MCF 10A (cell line): ENCODE measurements at regions not wholly inside any gene's neighbourhood (a gene's known extent, or its start where the extent isn't known, plus 50 kb on each side); places are given as distances from the start of the nearest gene placed in this dataset.

Experiments used
- BruUV-seq: library from RNA; stranded (reverse); fragments of 400-500 nt; replicated peaks from 2 replicates; lab custom pipeline; 2021; lab: Mats Ljungman, UMichigan
- CTCF ChIA-PET: fragments of 300-600 bp; sonication (Branson Sonifier 250); formaldehyde crosslinking; extraction: SDS; loops from one replicate; lab custom pipeline; 2021; ENCODE audit warnings: antibody characterized with exemption, inconsistent platforms; lab: Yijun Ruan, JAX
- POLR2A ChIA-PET: fragments of 300-600, 350-650 bp; sonication (Branson Sonifier 250); formaldehyde crosslinking; extraction: SDS; loops from one replicate; lab custom pipeline; 2020; ENCODE audit warnings: antibody characterized with exemption, inconsistent platforms; lab: Yijun Ruan, JAX
- DNase-seq: peaks from one replicate; pipeline ENCODE4 v3.0.0-alpha.2; 2018; ENCODE audit not compliant: unreplicated experiment
- H3K27ac Mint-ChIP-seq: one replicate; pipeline ENCODE4 v1.8.0; 2022; ENCODE audit warnings: mild to moderate bottlenecking, low read depth, mixed read lengths; ENCODE audit not compliant: unreplicated experiment
- H3K27me3 Mint-ChIP-seq: one replicate; pipeline ENCODE4 v1.8.0; 2022; ENCODE audit warnings: mixed read lengths; ENCODE audit not compliant: insufficient read depth, unreplicated experiment
- H3K36me3 Mint-ChIP-seq: one replicate; pipeline ENCODE4 v1.8.0; 2022; ENCODE audit warnings: mild to moderate bottlenecking, moderate library complexity, mixed read lengths; ENCODE audit not compliant: insufficient read depth, unreplicated experiment
- H3K4me1 Mint-ChIP-seq: one replicate; pipeline ENCODE4 v1.8.0; 2022; ENCODE audit warnings: mixed read lengths; ENCODE audit not compliant: insufficient read depth, unreplicated experiment
- H3K4me3 Mint-ChIP-seq: one replicate; pipeline ENCODE4 v1.8.0; 2022; ENCODE audit warnings: mild to moderate bottlenecking, moderate library complexity, mixed read lengths; ENCODE audit not compliant: unreplicated experiment
- H3K9me3 Mint-ChIP-seq: one replicate; pipeline ENCODE4 v1.8.0; 2022; ENCODE audit warnings: mixed read lengths; ENCODE audit not compliant: unreplicated experiment
- CTCF ChIP-seq: fragments of 200-600 bp; IDR thresholded peaks from one replicate; pipeline ENCODE4 v1.8.0; 2022; ENCODE audit warnings: antibody characterized with exemption, mild to moderate bottlenecking; ENCODE audit not compliant: unreplicated experiment
- intact Hi-C: fragments of 100-400 bp; cut with micrococcal nuclease; formaldehyde crosslinking; loops from 2 replicates; pipeline ENCODE4 v1.14.1; 2022

GRCh38 chrX:23185951-23186350 lies 148.7 kb upstream of the PTCHD1 start:
- ChIA-PET POLR2A (no interaction called here), CTCF (no interaction called here)
- H3K27me3 Mint-ChIP-seq: peaks cover 9% of the 10 kb centered on the region
- TF ChIP-seq CTCF: no peak
- H3K9me3 Mint-ChIP-seq: no peaks in the 10 kb centered on the region
- H3K4me1 Mint-ChIP-seq: no peaks in the 10 kb centered on the region
- no peak for DNase-seq
- no peak overlapping the region for H3K4me3 Mint-ChIP-seq
- intact Hi-C loops: no loop called here
- H3K36me3 Mint-ChIP-seq: no peaks in the 10 kb centered on the region
- BruUV-seq: no TSS peak
- H3K27ac Mint-ChIP-seq: no peak overlapping the region

GRCh38 chrX:23187819-23188218 lies 146.8 kb upstream of the PTCHD1 start:
- TF ChIP-seq CTCF: no peak
- ChIA-PET POLR2A (interaction anchor here (0.5 kb wide), 1 partner anchor 392 kb away, joined by 4 read pairs; no protein-coding TSS in a partner anchor), CTCF (interaction anchor here (0.9 kb wide), 2 partner anchors 21 to 1052 kb away, joined by 3 read pairs; no protein-coding TSS in a partner anchor)
- H3K4me1 Mint-ChIP-seq: no peaks in the 10 kb centered on the region
- H3K4me3 Mint-ChIP-seq: no peak overlapping the region
- H3K27ac Mint-ChIP-seq: no peak overlapping the region
- BruUV-seq: no TSS peak
- no peaks in the 10 kb centered on the region for H3K36me3 Mint-ChIP-seq
- H3K27me3 Mint-ChIP-seq: peaks cover 4% of the 10 kb centered on the region
- DNase-seq: no peak
- no peaks in the 10 kb centered on the region for H3K9me3 Mint-ChIP-seq
- intact Hi-C loops: no loop called here

- H3K4me1 Mint-ChIP-seq: no peaks in the 10 kb centered on the region
- intact Hi-C loops: no loop called here
- no peaks in the 10 kb centered on the region for H3K36me3 Mint-ChIP-seq
- H3K4me3 Mint-ChIP-seq: no peak overlapping the region
- BruUV-seq: no TSS peak
- ChIA-PET POLR2A (no interaction called here), CTCF (no interaction called here)
- TF ChIP-seq CTCF: no peak
- H3K9me3 Mint-ChIP-seq: no peaks in the 10 kb centered on the region
- DNase-seq: no peak
- H3K27me3 Mint-ChIP-seq: peaks cover 39% of the 10 kb centered on the region
- H3K27ac Mint-ChIP-seq: no peak overlapping the region
Measured at GRCh38 chrX:23194885-23195554, 139.6 kb upstream of the PTCHD1 start.

- Mint-ChIP-seq H3K36me3 (no peaks in the 10 kb centered on the region), H3K9me3 (no peaks in the 10 kb centered on the region), H3K4me3 (no peak overlapping the region), H3K4me1 (no peaks in the 10 kb centered on the region), H3K27me3 (peaks cover 46% of the 10 kb centered on the region), H3K27ac (no peak overlapping the region)
- CTCF ChIA-PET: no interaction called here
- no TSS peak for BruUV-seq
- no peak for TF ChIP-seq CTCF
- POLR2A ChIA-PET: no interaction called here
- DNase-seq: no peak
- intact Hi-C loops: no loop called here
Measured at GRCh38 chrX:23195761-23196160, 138.9 kb upstream of the PTCHD1 start.
